ENCODE measurements at regions not wholly inside any gene's neighbourhood (a gene's known extent, or its start where the extent isn't known, plus 50 kb on each side); places are given as distances from the start of the nearest gene placed in this dataset.

DNA sequence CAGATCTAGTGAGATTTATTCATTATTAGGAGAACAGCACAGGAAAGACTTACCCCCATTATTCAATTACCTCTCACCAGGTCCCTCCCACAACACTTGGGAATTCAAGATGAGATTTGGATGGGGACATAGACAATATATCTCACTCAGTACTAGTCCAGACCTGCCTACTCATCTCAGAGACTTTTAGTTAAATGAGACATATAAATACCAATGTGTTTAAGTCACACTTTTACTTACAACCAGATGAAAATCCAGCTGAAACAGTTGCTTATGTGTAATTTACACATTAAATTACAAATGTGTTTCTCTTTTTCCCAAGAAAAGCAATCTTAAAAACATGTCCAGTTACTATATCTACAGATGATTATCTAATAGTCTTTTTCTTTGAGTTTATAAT is 1145.6 kb downstream of the KCNT2 start:
- no peak overlapping the region for H3K27ac ChIP-seq (ENCODE audit: low read depth, low read length)
- intact Hi-C loops (cut with micrococcal nuclease) = no loop called here
- H3K27me3 ChIP-seq (ENCODE audit: insufficient read depth, low read length) = no peaks in the 10 kb centered on the region
- H3K4me3 ChIP-seq (replicated peaks in 1 of 2; ENCODE audit: low read depth in 1 of 2, low read length in 2 of 2) = no peak overlapping the region
- TF ChIP-seq ZNF274 (IDR thresholded peaks at IDR 0.05; ENCODE audit: low read depth, low read length) (no peak), SRF (IDR thresholded peaks at IDR 0.05; ENCODE audit: low read depth) (no peak), EGR1 (IDR thresholded peaks at IDR 0.05; ENCODE audit: low read depth) (no peak), SIN3A (IDR thresholded peaks at IDR 0.05; ENCODE audit: low read depth) (no peak), POLR2AphosphoS5 (IDR thresholded peaks at IDR 0.05; ENCODE audit: low read depth, low read length) (no peak), RAD21 (IDR thresholded peaks at IDR 0.05; ENCODE audit: low read depth) (no peak), JUND (IDR thresholded peaks at IDR 0.05) (no peak)
- TF ChIP-seq, protein P1, sequence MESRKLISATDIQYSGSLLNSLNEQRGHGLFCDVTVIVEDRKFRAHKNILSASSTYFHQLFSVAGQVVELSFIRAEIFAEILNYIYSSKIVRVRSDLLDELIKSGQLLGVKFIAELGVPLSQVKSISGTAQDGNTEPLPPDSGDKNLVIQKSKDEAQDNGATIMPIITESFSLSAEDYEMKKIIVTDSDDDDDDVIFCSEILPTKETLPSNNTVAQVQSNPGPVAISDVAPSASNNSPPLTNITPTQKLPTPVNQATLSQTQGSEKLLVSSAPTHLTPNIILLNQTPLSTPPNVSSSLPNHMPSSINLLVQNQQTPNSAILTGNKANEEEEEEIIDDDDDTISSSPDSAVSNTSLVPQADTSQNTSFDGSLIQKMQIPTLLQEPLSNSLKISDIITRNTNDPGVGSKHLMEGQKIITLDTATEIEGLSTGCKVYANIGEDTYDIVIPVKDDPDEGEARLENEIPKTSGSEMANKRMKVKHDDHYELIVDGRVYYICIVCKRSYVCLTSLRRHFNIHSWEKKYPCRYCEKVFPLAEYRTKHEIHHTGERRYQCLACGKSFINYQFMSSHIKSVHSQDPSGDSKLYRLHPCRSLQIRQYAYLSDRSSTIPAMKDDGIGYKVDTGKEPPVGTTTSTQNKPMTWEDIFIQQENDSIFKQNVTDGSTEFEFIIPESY (IDR thresholded peaks at IDR 0.05; ENCODE audit: extremely low read depth, insufficient replicate concordance, low read length) = no peak
- H3K9me3 ChIP-seq (ENCODE audit: control insufficient read depth in 1 of 2, insufficient read depth in 1 of 2, low read depth in 1 of 2, low read length in 2 of 2) = no peaks in the 10 kb centered on the region
- no peak overlapping the region for H2AFZ ChIP-seq (ENCODE audit: low read depth, low read length, poor library complexity, severe bottlenecking)
- no peak overlapping the region for H3K9ac ChIP-seq (ENCODE audit: low read length)
- CTCF ChIA-PET = no interaction called here
- no peaks in the 10 kb centered on the region for H3K9me2 ChIP-seq (ENCODE audit: insufficient read depth)
- POLR2A ChIA-PET = no interaction called here
- H3K36me3 ChIP-seq (ENCODE audit: control insufficient read depth in 1 of 2, insufficient read depth in 2 of 2, low read length in 2 of 2) = no peaks in the 10 kb centered on the region
- RAD21 ChIA-PET (ENCODE audit: low non-redundant PET in 1 of 2, low total read pairs in 2 of 2, uncharacterized antibody in 2 of 2, unreplicated experiment in 2 of 2) = no interaction called here
- H3K79me2 ChIP-seq (ENCODE audit: insufficient read depth, low read length) = no peaks in the 10 kb centered on the region
- ATAC-seq (no peak), DNase-seq (ENCODE audit: low read depth, low spot score) (no peak)
- BruUV-seq (replicated peaks) = no TSS peak
- no peaks in the 10 kb centered on the region for H4K20me1 ChIP-seq (ENCODE audit: insufficient read depth)
- H3K4me1 ChIP-seq (ENCODE audit: control insufficient read depth in 1 of 2, insufficient read depth in 2 of 2, low read length in 2 of 2) = no peaks in the 10 kb centered on the region
- no peak overlapping the region for H3K4me2 ChIP-seq (ENCODE audit: low read length)

DNA sequence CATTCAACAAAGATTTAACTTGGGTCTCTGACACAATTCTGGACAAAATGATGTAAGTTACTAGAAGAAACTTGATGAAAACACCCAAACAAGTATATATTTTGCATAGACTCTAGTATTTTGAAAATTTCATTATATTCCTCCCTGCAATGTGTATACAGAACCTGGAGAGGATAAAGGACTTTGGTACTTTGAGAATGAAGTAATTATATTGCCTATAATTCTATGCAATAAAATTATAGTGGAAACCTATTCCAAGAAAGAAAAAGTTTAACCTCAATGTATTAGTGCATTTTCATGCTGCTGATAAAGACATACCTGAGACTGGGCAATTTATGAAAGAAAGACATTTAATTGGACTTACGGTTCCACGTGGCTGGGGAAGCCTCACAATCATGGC is 1146.1 kb downstream of the KCNT2 start:
- Histone ChIP-seq H3K9me2 (ENCODE audit: insufficient read depth) (no peaks in the 10 kb centered on the region), H3K4me1 (ENCODE audit: control insufficient read depth in 1 of 2, insufficient read depth in 2 of 2, low read length in 2 of 2) (no peaks in the 10 kb centered on the region), H4K20me1 (ENCODE audit: insufficient read depth) (no peaks in the 10 kb centered on the region), H3K4me2 (ENCODE audit: low read length) (no peak overlapping the region), H3K4me3 (replicated peaks in 1 of 2; ENCODE audit: low read depth in 1 of 2, low read length in 2 of 2) (no peak overlapping the region), H3K27me3 (ENCODE audit: insufficient read depth, low read length) (no peaks in the 10 kb centered on the region), H3K79me2 (ENCODE audit: insufficient read depth, low read length) (no peaks in the 10 kb centered on the region), H3K27ac (ENCODE audit: low read depth, low read length) (no peak overlapping the region), H3K9ac (ENCODE audit: low read length) (no peak overlapping the region), H3K9me3 (ENCODE audit: control insufficient read depth in 1 of 2, insufficient read depth in 1 of 2, low read depth in 1 of 2, low read length in 2 of 2) (no peaks in the 10 kb centered on the region), H2AFZ (ENCODE audit: low read depth, low read length, poor library complexity, severe bottlenecking) (no peak overlapping the region), H3K36me3 (ENCODE audit: control insufficient read depth in 1 of 2, insufficient read depth in 2 of 2, low read length in 2 of 2) (no peaks in the 10 kb centered on the region)
- ChIA-PET POLR2A (no interaction called here), CTCF (no interaction called here), RAD21 (ENCODE audit: low non-redundant PET in 1 of 2, low total read pairs in 2 of 2, uncharacterized antibody in 2 of 2, unreplicated experiment in 2 of 2) (no interaction called here)
- no peak for ATAC-seq
- DNase-seq (ENCODE audit: low read depth, low spot score) = no peak
- BruUV-seq (replicated peaks) = no TSS peak
- intact Hi-C loops (cut with micrococcal nuclease) = no loop called here
- TF ChIP-seq RAD21 (IDR thresholded peaks at IDR 0.05; ENCODE audit: low read depth) = no peak
- TF ChIP-seq EZH2phosphoT487 (IDR thresholded peaks at IDR 0.05; ENCODE audit: borderline replicate concordance) = no peak
- no peak for TF ChIP-seq TCF7L2 (IDR thresholded peaks at IDR 0.05; ENCODE audit: borderline replicate concordance, extremely low read depth, insufficient read depth, insufficient read length)
- TF ChIP-seq, protein P1 (IDR thresholded peaks at IDR 0.05; ENCODE audit: extremely low read depth, insufficient replicate concordance, low read length) = no peak
- no peak for TF ChIP-seq EGR1 (IDR thresholded peaks at IDR 0.05; ENCODE audit: low read depth)
- no peak for TF ChIP-seq YY1 (IDR thresholded peaks at IDR 0.05; ENCODE audit: extremely low read depth, insufficient replicate concordance, low read depth, low read length)
- TF ChIP-seq, protein P2, sequence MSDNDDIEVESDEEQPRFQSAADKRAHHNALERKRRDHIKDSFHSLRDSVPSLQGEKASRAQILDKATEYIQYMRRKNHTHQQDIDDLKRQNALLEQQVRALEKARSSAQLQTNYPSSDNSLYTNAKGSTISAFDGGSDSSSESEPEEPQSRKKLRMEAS (IDR thresholded peaks at IDR 0.05) = no peak
- TF ChIP-seq CEBPB (IDR thresholded peaks at IDR 0.05; ENCODE audit: low read depth) = no peak
- TF ChIP-seq JUND (IDR thresholded peaks at IDR 0.05) = no peak
- no peak for TF ChIP-seq SRF (IDR thresholded peaks at IDR 0.05; ENCODE audit: low read depth)

Data from HCT116 (cell line).